ENCODE measurements at regions not wholly inside any gene's neighbourhood (a gene's known extent, or its start where the extent isn't known, plus 50 kb on each side); places are given as distances from the start of the nearest gene placed in this dataset.

- Histone ChIP-seq H3K9me3 (ENCODE audit: control insufficient read depth, insufficient read depth, low read length) (no peaks in the 10 kb centered on the region), H3K4me3 (ENCODE audit: low read length) (no peak overlapping the region), H3K36me3 (ENCODE audit: control insufficient read depth, insufficient read depth, low read length) (no peaks in the 10 kb centered on the region), H3K27ac (ENCODE audit: low read length) (no peak overlapping the region), H3K27me3 (ENCODE audit: control insufficient read depth, insufficient read depth, low read length) (no peaks in the 10 kb centered on the region), H3K4me1 (ENCODE audit: control insufficient read depth, insufficient read depth, low read length) (no peaks in the 10 kb centered on the region)
- Mint-ChIP-seq H3K4me1 (peaks cover 6% of the 10 kb centered on the region in 2 donors), H3K4me3 (no peak overlapping the region), H3K27ac (no peak overlapping the region), H3K9me3 (peaks cover 5 to 7% of the 10 kb centered on the region in 2 donors), H3K36me3 (no peaks in the 10 kb centered on the region), H3K27me3 (ENCODE audit: low read depth in 2 of 2) (peaks cover 27 to 44% of the 10 kb centered on the region in 2 donors)
- DNase-seq (no peak), ATAC-seq (no peak)
- no peak for TF ChIP-seq CTCF (IDR thresholded peaks at IDR 0.05)
- intact Hi-C loops (cut with micrococcal nuclease): no loop called here
Measured at GRCh38 chr20:43803276-43803675, 76.5 kb upstream of the GTSF1L start.

- H3K4me3 Mint-ChIP-seq: no peak overlapping the region
- ATAC-seq (peak in 1 of 3 donors; percentile 17), DNase-seq (no peak)
- no peak overlapping the region for H3K27ac Mint-ChIP-seq
- peaks cover 6% of the 10 kb centered on the region in 2 donors for H3K4me1 Mint-ChIP-seq
- intact Hi-C loops (cut with micrococcal nuclease): no loop called here
- no peak overlapping the region for H3K27ac ChIP-seq (ENCODE audit: low read length)
- H3K9me3 ChIP-seq (ENCODE audit: control insufficient read depth, insufficient read depth, low read length): no peaks in the 10 kb centered on the region
- H3K4me1 ChIP-seq (ENCODE audit: control insufficient read depth, insufficient read depth, low read length): no peaks in the 10 kb centered on the region
- 70% methylated on average over 6 of the region's 6 CpGs for WGBS (ENCODE audit: insufficient coverage)
- TF ChIP-seq CTCF (IDR thresholded peaks at IDR 0.05): no peak
- H3K27me3 ChIP-seq (ENCODE audit: control insufficient read depth, insufficient read depth, low read length): no peaks in the 10 kb centered on the region
- H3K4me3 ChIP-seq (ENCODE audit: low read length): no peak overlapping the region
- H3K36me3 ChIP-seq (ENCODE audit: control insufficient read depth, insufficient read depth, low read length): no peaks in the 10 kb centered on the region
- peaks cover 2 to 3% of the 10 kb centered on the region in 2 donors for H3K9me3 Mint-ChIP-seq
- H3K36me3 Mint-ChIP-seq: no peaks in the 10 kb centered on the region
- peaks cover 17 to 29% of the 10 kb centered on the region in 2 donors for H3K27me3 Mint-ChIP-seq (ENCODE audit: low read depth in 2 of 2)
Measured at GRCh38 chr20:43800186-43800585, 73.4 kb upstream of the GTSF1L start.

- no peaks in the 10 kb centered on the region for H3K36me3 Mint-ChIP-seq
- no peaks in the 10 kb centered on the region for H3K36me3 ChIP-seq (ENCODE audit: control insufficient read depth, insufficient read depth, low read length)
- H3K4me1 Mint-ChIP-seq: peaks cover 6% of the 10 kb centered on the region in 2 donors
- intact Hi-C loops (cut with micrococcal nuclease): no loop called here
- ATAC-seq (no peak), DNase-seq (no peak)
- H3K27ac ChIP-seq (ENCODE audit: low read length): no peak overlapping the region
- H3K27ac Mint-ChIP-seq: no peak overlapping the region
- H3K4me3 Mint-ChIP-seq: no peak overlapping the region
- H3K9me3 ChIP-seq (ENCODE audit: control insufficient read depth, insufficient read depth, low read length): no peaks in the 10 kb centered on the region
- 80% methylated on average over 5 of the region's 5 CpGs for WGBS (ENCODE audit: insufficient coverage)
- H3K27me3 ChIP-seq (ENCODE audit: control insufficient read depth, insufficient read depth, low read length): no peaks in the 10 kb centered on the region
- peaks cover 21 to 31% of the 10 kb centered on the region in 2 donors for H3K27me3 Mint-ChIP-seq (ENCODE audit: low read depth in 2 of 2)
- no peak for TF ChIP-seq CTCF (IDR thresholded peaks at IDR 0.05)
- H3K4me3 ChIP-seq (ENCODE audit: low read length): no peak overlapping the region
- H3K9me3 Mint-ChIP-seq: peaks cover 2 to 3% of the 10 kb centered on the region in 2 donors
- H3K4me1 ChIP-seq (ENCODE audit: control insufficient read depth, insufficient read depth, low read length): no peaks in the 10 kb centered on the region
Measured at GRCh38 chr20:43799741-43800140, 72.9 kb upstream of the GTSF1L start.

- H3K27me3 ChIP-seq (ENCODE audit: control insufficient read depth, insufficient read depth, low read length): no peaks in the 10 kb centered on the region
- WGBS (ENCODE audit: insufficient coverage): 59% methylated on average over 11 of the region's 11 CpGs
- peaks cover 6% of the 10 kb centered on the region in 2 donors for H3K4me1 Mint-ChIP-seq
- no peak overlapping the region for H3K27ac Mint-ChIP-seq
- no peak overlapping the region for H3K4me3 ChIP-seq (ENCODE audit: low read length)
- H3K36me3 Mint-ChIP-seq: no peaks in the 10 kb centered on the region
- H3K9me3 ChIP-seq (ENCODE audit: control insufficient read depth, insufficient read depth, low read length): no peaks in the 10 kb centered on the region
- DNase-seq (peak in 1 of 2 donors; percentile 11), ATAC-seq (no peak)
- peaks cover 2 to 3% of the 10 kb centered on the region in 2 donors for H3K9me3 Mint-ChIP-seq
- intact Hi-C loops (cut with micrococcal nuclease): no loop called here
- H3K27me3 Mint-ChIP-seq (ENCODE audit: low read depth in 2 of 2): peaks cover 21 to 28% of the 10 kb centered on the region in 2 donors
- TF ChIP-seq CTCF (IDR thresholded peaks at IDR 0.05): no peak
- no peak overlapping the region for H3K4me3 Mint-ChIP-seq
- no peak overlapping the region for H3K27ac ChIP-seq (ENCODE audit: low read length)
- H3K4me1 ChIP-seq (ENCODE audit: control insufficient read depth, insufficient read depth, low read length): no peaks in the 10 kb centered on the region
- no peaks in the 10 kb centered on the region for H3K36me3 ChIP-seq (ENCODE audit: control insufficient read depth, insufficient read depth, low read length)
Measured at GRCh38 chr20:43799150-43799711, 72.4 kb upstream of the GTSF1L start.

Measured in natural killer cell (primary cell).